Left hindlimb (tissue), 1 donor: ENCODE measurements at regions not wholly inside any gene's neighbourhood (a gene's known extent, or its start where the extent isn't known, plus 50 kb on each side); places are given as distances from the start of the nearest gene placed in this dataset.

Experiments used
- DNase-seq: peaks from one replicate; pipeline ENCODE4 v3.0.0-alpha.2; 2018

DNA sequence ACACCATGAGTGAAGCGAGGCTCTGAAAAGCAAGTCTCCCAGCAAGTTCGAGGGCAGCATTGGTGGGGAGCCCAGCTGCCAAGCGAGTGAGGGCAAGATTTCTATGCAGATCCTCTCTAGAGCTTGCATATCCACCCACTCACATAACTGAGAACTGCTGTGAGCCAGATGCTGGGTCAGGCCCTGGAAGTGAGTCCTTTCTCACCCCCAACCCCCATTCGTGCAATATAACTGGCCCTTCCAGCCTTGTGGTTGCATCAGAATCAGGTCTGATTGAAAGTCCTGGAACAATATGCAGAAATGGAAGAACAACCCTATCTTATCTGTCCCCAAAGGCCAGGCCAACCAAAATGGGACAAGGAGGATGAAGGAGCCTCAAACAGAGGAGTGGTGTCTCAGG, 146.6 kb downstream of the IRX5 start:
- DNase-seq = no peak

DNA sequence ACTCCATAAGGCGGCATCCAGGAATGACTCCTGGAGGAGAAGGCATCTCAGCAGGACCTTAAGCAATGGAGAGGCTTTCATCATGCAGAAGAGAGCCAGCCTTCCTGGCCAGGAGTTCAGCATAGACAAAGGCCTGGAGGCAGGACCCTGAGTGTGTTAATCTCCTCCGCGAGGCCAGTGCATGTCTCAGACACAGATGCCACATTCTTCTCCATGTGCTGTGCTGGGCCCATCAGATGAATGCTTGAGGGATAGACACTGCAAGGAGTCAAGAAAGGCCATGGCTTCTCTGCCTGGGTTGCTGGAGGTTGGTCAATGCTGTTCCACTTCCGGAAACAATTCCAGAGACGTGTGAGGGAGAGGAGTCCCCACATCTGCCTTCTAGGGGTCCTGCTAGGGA, 147.5 kb downstream of the IRX5 start:
- no peak for DNase-seq

DNA sequence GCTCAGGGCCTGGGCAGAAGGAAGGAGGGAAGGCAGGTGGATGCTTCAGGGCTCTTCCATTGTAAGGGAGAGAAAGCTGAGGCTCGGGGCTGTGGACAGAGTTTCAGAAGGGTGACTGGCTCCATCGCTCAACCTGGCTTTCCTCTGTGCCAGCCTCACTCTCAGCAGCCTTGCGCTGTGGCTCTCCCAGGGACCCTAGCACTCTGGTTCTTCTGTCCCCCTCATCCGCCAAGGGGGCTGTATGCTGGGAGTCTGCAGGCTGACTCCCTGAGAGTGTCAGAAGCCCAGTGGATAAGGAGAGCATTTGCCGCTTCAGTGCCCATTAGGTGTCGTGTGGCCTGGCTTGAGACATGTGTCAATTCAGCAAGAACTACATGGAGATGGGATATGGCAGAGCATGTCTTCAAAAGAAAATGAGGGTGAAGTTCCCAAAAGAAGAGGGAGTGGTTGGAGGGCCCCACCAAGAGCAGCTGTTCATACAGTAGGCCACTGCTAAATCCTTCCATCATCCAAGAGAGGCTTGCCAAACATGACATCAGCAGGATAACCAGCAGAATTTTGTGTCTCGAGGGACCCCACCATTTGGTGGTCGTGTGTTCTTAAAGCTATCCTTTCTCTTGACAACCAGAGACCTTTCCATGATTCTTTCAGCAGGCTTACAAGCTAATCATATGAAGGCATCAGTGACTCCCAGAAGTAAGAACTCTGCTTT, 148.2 kb downstream of the IRX5 start:
- DNase-seq = peak; percentile 47

DNA sequence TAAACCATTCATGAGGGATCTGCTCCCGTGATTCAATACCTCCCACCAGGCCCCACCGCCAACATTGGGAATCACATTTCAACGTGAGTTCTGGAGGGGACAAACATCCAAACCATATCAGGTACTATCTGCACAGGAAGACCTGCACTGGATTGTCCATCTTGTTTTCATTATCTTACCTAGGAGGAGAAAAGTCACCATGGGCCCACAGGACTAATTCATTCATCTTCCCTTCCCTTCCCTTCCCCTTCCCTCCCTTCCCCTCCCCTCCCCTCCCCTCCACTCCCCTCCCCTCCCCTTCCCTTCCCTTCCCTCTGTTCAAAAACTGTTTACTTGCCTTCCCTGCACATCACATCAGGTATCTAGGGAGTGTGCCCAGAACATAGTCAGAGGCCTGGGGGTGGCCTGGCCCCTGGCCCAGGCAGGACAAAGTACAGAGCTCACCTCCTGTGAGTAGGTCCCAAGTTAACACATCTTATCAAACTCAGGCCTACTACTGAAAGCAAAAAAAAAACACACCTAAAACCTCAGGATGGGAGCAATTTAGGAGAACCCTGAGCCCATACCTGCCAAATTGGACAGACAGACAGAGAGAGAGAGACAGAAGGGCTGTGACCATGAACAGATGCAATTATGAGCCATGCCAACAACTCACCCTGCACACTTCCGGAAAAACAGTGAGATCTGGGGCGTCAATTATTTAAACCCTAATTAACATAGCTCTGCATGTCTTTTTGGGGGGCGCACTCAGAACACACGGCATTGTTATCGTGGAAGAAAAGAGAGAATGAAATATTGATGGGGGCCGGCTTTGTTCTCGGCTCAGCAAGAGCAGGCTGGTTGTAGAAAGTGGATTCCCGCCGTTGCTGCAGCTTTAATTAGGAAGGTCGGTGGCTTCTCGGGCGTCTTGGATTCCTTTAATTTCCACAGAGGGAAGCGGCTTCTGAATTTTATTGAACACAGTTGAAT, 151.2 kb downstream of the IRX5 start:
- no peak for DNase-seq

DNA sequence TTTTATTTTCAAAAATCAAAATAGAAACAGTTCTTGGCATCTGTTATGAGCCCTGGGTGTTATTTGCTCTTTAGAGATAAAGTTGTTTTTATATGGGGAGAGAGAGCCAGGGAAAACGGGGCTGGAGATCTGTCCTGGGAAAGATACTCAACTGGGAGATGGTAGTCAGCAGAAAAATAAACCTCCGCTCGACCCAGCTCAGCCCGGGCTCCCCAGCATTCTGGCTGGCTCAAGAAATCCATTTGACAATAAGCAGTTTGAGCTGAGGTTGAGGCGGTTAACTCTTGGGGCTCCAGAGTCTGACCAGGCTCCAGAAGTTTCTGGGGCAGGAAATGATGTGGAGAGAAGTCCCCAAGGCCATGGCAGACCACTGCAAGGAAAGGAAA, 151.9 kb downstream of the IRX5 start:
- no peak for DNase-seq

DNA sequence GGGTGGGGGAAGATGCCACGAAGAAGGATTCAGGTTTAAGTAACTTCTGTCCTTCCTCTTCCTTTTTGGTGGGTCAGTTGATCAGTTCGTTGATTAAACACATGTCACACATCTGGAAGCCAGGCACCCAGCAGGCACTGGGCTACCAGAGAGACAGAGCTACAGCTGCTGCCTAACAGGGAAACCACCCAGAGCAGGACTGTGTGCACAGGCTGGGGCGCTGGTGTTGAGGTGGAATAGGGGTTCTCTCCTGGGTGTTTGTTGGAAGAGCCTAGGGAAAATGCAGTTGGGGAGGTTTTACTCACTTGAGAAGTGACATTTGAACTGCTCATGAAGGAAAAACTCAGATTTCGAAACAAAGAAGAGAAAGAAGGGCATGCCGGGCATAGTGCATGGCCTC, 152.4 kb downstream of the IRX5 start:
- no peak for DNase-seq

DNA sequence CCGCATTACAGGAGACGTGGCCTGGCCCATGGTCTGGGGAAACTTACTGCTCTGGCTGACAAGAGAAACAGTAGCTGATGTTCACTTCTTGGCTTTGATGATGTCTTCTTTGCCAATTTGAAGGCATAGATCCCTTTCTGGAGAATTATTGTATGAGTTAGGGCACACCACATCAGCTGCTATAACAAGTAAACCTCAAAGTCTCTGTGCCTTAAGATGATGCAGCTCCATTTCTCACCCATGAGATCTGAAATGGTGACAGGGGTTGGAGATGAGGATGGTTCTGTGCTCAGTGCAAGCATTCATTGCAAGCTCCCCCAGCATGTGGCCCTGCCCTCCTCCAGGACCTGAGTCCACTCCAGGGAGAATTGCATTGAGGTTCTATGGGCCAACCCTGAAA, 157.4 kb downstream of the IRX5 start:
- no peak for DNase-seq

DNA sequence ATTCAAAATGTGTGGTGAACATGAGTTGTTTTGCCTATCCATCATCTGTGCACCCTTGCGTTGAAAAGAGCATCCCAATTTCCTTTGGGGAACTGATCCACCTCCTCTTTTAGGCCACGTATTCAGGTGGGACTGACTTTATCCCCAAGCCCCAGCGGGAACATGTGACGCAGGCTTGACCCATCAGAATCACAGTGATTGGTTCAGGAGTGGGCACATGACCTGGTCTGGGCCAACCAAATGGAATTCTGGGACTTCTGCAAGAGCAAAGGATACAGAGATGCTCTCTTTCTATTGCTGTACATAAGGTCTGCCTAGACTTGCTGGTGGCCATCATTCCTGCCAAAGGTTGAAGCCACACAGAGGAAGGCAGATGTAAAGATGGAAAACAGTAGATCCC, 158.9 kb downstream of the IRX5 start:
- no peak for DNase-seq

DNA sequence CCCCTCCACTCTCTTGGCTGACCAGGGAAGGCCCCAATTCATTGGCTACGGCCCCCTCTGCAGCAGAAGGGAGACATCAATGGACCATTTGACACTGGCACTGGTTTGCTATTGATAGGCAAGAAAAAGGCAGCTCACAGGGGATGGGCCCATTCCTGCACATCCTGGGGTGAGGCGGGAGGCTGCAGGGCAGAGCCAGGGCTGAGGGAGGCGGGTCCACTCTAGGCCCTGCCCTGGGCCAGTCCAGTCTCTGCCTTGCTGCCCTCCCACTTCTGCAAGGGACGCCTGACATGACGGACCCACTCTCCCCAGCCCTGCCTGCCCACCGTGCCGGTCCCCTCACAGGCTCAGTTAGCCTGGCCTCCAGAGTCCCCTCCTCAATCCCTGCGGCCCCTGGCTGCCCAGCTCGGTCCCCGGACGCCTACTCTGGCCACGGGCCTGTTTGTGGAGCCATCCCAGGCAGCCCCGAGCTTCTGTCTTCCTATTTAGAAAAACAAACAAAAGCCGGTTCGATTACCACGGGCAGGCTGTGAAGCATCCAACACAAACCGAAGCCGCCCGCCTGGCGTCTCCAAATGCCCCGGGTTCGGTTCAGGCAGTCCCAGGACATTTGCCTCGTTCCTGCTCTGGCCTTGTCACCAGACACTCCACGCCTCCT, 160.7 kb downstream of the IRX5 start:
- no peak for DNase-seq

DNA sequence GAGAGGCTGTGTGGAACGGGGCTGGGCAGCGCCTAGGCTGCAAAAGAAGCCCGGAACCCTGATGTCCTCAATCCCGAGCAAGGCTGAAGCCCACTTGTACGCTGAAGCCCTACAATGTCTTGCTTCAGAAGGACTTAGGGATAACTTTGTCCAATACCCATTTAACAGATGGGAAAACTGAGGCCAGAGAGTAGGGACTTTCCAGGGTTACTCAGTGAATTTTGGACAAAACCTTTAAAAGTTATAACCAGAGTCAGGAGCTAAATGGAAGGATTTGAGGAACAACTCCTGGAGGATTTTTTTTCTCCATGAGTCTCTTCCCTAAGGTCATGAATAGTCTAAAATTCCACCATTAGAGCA, 161.2 kb downstream of the IRX5 start:
- DNase-seq = no peak

DNA sequence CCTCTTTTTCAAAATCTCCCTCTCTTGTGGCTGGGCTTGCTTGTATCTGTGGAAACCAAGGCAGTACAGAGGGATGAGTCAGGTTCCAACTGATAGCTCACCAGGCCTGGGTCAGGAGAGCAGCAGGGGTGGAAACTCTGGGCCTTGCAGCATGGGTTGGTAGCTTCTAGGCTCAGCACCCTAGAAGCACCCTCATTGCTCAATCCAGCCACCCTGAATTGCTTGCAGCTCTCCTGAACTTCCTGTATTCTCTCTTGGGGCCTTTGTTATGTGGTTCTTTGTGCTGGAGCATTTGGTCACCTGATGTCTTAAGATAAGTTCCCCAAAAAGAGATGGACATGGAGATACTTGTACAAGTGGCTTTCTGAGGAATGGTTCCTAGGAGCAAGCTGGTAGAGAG, 169.4 kb downstream of the IRX5 start:
- DNase-seq = no peak

DNA sequence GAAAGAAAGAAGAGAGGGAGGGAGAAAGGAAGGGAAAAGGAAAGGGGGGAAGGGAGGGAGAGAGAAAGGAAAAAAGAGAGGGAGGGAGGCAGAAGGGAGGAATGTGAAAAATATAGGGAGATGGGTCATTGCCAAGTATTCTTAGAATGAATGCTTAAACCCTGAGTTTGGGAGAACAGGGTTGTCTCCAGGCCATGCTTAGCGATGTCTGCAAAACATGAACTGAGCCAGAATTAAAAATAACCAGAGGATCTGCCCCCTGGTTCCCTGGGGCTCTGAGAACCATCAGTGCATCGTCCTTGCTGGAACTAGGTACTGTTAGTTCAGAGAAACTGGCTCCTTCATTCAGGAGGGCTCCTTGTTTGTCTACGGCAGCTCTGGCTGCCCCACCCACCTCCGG, 170.4 kb downstream of the IRX5 start:
- DNase-seq = no peak

DNA sequence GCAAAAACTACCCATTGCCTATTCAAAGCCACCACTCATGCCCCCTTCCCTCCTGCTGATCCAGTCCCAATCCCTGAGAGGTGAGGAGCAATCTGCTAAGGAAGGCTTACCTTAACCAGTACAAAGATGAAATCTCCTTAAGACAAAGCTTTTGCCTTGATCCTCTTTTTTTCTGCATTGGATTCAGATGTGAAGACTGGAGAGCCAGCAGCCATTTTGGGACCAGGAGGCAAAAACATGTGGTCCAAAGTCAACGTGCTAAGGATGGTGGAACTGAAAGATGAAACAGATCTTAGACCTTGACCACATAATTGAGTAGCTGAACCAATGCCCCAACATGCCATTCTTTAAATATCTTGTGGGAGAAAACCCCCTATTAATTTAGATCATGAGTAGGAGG, 171.4 kb downstream of the IRX5 start:
- DNase-seq = no peak

DNA sequence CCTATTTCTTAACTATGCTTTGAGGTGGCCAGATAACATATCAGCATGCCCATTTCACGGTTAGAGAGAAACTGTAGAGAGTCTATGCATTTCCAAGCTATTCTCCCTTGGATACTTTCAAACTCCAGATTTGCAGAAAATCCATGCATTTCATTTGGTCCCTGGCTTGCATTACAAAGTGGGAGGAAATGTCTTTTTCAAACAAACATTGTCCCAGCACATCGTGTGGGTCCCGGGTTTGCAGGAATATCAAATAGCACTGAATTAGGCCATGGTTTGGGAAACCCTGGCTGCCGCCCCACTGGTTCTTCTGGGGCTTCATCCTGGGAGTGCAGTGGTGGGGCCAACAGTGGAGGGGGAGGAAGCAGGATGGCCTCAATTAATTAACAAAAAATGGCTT, 171.9 kb downstream of the IRX5 start:
- no peak for DNase-seq

DNA sequence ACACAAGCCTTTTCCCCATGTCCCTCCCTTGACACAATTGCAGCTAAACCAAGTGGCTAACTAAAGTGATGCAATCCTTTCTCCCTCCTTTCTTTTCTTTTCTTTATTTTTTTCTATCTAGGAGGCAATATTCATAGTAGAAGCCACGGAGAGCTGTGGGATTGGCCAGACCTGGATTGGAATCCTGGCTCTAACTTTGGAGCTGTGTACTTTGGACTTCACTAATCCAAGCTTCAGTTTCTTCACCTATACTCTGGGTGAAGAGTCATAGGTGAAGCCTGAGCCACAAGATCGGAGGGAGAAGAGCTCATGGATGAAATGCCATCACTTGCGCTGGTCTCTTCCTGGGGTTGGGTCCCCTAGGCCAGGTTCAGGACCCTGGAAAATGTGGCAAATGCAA, 177.2 kb downstream of the IRX5 start:
- no peak for DNase-seq

DNA sequence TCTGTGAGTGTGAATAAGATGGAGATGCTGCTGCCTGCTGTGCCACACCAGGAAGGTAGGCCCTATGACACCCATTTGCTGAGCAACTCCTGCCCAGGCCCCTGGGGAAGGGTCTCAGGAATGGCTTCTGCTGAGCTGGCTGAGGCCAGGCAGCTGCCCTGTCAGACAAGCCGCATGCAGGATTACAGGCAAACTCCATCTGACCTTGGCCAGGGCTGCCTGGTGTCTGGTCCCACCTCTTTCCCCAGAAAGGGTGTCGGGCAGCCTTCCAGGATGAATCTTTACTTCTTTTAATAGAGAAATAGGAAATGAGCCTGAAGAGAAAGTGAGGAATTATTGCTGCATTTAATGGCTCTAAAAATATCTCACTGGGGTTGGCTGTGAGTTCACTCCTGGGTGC, 182.5 kb downstream of the IRX5 start:
- no peak for DNase-seq

DNA sequence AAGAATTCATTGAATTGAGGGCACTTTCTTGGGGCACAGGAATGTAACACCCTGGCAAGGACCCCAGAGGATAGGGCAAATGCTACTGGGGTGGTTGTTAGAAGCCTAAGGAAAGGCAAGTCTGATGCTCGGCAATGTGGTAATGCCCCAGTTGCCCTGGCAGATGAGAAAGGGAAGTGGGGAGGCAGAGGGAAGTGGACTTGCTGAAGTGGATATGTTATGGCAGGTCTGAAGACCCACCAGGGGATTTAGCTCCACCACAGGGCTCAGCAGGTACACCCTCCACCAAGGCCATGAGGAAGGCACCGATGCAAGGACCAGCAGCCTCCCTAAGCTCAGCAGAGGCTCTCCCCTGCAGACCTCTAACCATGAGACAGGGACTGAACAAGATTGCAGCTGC, 184.8 kb downstream of the IRX5 start:
- no peak for DNase-seq

DNA sequence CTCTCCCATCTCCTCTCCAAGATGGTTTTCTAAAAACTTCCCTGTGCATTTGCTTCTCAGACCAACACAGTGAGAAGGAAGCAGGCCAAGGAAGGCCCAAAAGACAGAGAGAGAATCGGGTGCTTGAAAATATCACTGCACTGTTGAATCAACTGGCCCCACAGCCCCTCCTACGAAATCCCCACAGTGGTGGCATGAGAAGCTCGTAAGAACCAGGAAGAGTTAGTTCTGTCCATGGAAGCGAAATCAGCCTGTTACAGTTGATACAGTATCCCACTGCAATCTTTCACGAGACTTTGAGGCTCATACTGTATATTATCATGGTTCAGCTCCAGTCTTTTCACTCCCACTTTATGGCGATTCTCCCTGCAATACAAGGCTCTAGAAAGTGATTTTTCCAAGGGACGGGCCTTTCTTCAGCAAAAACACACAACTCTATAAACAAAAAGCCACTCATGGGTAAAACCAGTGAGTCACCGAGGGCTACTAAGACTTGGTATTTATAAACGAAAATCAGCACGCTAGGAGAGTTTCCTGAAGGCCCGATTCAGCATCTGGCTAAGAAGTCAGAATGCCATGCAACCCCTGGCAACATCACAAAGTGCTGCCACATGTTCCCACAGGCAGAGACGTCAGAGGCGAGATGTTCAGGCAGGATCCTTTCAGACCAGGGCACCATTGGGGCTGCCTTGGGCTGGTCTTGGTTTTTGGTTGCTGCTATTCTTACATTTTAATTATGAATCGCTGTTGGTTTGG, 185.7 kb downstream of the IRX5 start:
- peak; percentile 70 for DNase-seq

DNA sequence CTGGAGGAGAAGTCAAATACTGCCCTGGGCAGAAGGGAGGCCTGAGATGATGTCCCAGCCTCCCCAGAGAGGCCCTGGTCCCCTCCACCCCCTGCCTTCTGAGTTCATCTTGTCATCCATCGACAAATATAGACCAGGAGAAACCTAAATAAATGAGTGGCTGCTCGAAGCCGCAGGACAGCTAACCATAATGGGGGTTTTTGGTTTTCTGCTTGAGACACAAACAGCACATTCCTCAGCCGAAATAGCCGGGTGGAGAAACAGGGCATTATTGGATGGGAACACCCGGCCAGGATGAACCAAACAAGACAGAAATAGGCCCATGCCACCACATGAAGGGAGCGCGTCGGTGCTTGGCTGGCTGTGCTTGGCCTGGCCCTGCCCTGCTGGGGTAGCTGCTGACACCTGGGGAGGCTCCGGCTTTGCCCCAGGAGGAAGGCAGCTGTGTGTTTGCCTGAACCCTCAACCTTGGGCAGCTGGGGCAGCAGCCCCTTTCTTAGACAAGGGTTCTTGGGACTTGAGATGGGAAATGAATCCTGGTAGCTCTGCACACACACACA, 188.1 kb downstream of the IRX5 start:
- DNase-seq = peak; percentile 78

DNA sequence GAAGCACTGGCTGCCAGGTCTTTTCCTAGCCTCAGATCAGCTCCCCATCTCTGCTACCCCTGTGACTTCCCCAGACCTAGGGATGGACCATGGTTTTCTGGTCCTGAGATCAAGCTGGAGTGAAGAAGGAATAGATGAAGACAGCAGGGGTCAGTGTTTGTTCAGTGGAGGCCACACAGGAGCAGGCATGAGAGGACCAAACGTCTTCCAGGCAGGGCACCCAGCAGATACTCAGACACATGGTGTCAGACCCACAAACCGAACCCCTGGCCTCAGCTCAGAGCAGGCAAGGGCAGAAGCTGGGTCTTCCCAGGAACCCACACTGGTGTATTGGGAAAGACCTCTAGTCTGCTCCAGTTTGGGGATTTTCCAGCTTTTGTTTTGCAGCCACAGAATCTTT, 189.7 kb downstream of the IRX5 start:
- peak; percentile 57 for DNase-seq

DNA sequence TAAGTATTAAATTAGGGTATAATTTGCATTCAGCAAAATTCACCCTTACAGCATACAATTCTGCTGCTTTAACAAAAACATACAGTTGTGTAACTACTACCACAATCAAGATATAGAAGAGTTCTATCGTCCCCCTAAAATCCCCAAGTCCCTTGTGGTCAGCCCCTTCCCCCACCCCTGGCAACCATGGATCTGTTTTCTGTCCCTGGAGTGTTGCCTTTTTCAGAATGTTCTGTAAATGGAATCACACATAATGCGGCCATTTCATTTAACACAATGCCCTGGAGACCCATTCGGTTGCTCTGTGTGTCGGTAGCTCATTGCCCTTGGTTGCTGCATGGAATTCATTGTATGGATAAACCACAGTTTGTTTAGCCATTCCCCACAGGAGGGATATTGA, 190.2 kb downstream of the IRX5 start:
- DNase-seq = peak; percentile 54

DNA sequence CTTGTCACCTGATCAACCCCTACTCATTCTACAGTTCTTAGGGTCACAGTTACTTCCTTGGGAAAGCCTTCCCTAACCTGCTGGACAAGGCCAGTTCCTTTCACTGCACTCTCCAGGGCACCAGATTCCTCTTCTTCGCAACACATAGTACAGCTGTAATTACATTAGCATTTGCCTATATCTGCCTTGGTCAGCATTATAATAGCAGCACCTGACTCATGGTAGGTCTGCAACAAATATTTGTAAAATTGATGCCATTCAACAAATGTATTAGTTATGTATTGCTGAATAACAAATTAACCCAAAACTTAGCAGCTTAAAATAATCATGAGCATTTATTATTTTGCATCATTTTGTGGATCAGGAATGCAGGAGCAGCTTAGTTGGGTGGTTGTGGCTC, 193.0 kb downstream of the IRX5 start:
- DNase-seq = no peak
